WTC11 (cell line): ENCODE measurements at regions not wholly inside any gene's neighbourhood (a gene's known extent, or its start where the extent isn't known, plus 50 kb on each side); places are given as distances from the start of the nearest gene placed in this dataset.

Source experiments
- ATAC-seq: fragments of 200-7000 bp; cut with Tn5 transposase; 2 replicates; pipeline ENCODE4 v1.10.0; 2021; ENCODE audit warnings: mild to moderate bottlenecking, moderate library complexity
- CTCF ChIA-PET: fragments of 300-600 bp; sonication (Branson Sonifier 250); formaldehyde crosslinking; loops from one replicate; lab custom pipeline; 2021; ENCODE audit warnings: antibody characterized with exemption; lab: Charles Lee
- POLR2A ChIA-PET: fragments of 350-600 bp; sonication (Branson Sonifier 250); formaldehyde crosslinking; loops from one replicate; lab custom pipeline; 2021; ENCODE audit warnings: antibody characterized with exemption; lab: Charles Lee
- DNase-seq: peaks from one replicate; pipeline ENCODE4 v3.0.0; 2021; ENCODE audit warnings: low spot score
- H3K27ac Mint-ChIP-seq: 2 replicates; pipeline ENCODE4 v1.8.0; 2021; ENCODE audit warnings: mixed read lengths
- H3K27me3 Mint-ChIP-seq: 2 replicates; pipeline ENCODE4 v1.8.0; 2021; ENCODE audit warnings: low read depth, mild to moderate bottlenecking, moderate library complexity, mixed read lengths
- H3K36me3 Mint-ChIP-seq: 2 replicates; pipeline ENCODE4 v1.8.0; 2021; ENCODE audit warnings: mixed read lengths
- H3K4me1 Mint-ChIP-seq: 2 replicates; pipeline ENCODE4 v1.8.0; 2022; ENCODE audit warnings: mixed read lengths
- H3K4me3 Mint-ChIP-seq: 2 replicates; pipeline ENCODE4 v1.8.0; 2021; ENCODE audit warnings: mild to moderate bottlenecking, moderate library complexity, mixed read lengths
- H3K9me3 Mint-ChIP-seq: 2 replicates; pipeline ENCODE4 v1.8.0; 2021; ENCODE audit warnings: mixed read lengths
- ELF4 ChIP-seq: sonication (generic); formaldehyde crosslinking; IDR thresholded peaks from 2 replicates; pipeline ENCODE4 v1.8.1; 2022; ENCODE audit warnings: low read depth, mild to moderate bottlenecking, moderate library complexity, missing genetic modification reagents
- EMX1 ChIP-seq: fragments of 250-450 bp; sonication (Bioruptor Pico); IDR thresholded peaks from 2 replicates; pipeline ENCODE4 v1.8.0; 2021; ENCODE audit warnings: mild to moderate bottlenecking
- FOXP1 ChIP-seq: sonication (generic); formaldehyde crosslinking; IDR thresholded peaks from 2 replicates; pipeline ENCODE4 v1.8.0; 2022; ENCODE audit warnings: missing genetic modification reagents, mild to moderate bottlenecking, moderate library complexity, borderline replicate concordance
- HMGA2 ChIP-seq: fragments of 250-450 bp; sonication (Bioruptor Pico); IDR thresholded peaks from 2 replicates; pipeline ENCODE4 v1.4.0; 2021; ENCODE audit warnings: mild to moderate bottlenecking, moderate library complexity
- IRF2 ChIP-seq: sonication (generic); formaldehyde crosslinking; IDR thresholded peaks from 2 replicates; pipeline ENCODE4 v1.8.0; 2022; ENCODE audit warnings: low read depth, missing genetic modification reagents, borderline replicate concordance
- JUN ChIP-seq: sonication (generic); formaldehyde crosslinking; IDR thresholded peaks from 2 replicates; pipeline ENCODE4 v1.8.0; 2023; ENCODE audit warnings: mild to moderate bottlenecking, missing genetic modification reagents
- MXD4 ChIP-seq: fragments of 250-450 bp; sonication (Bioruptor Pico); IDR thresholded peaks from 2 replicates; pipeline ENCODE4 v1.8.0; 2021; ENCODE audit warnings: mild to moderate bottlenecking, moderate library complexity, borderline replicate concordance
- NR2C2 ChIP-seq: sonication (generic); formaldehyde crosslinking; IDR thresholded peaks from 2 replicates; pipeline ENCODE4 v1.8.0; 2022; ENCODE audit warnings: mild to moderate bottlenecking, missing genetic modification reagents
- SMAD4 ChIP-seq: sonication (generic); formaldehyde crosslinking; IDR thresholded peaks from 2 replicates; pipeline ENCODE4 v1.8.0; 2022; ENCODE audit warnings: mild to moderate bottlenecking, missing genetic modification reagents
- TP53 ChIP-seq: sonication (generic); formaldehyde crosslinking; IDR thresholded peaks from 2 replicates; pipeline ENCODE4 v1.8.1; 2023; ENCODE audit warnings: mild to moderate bottlenecking, missing genetic modification reagents
- ZNF121 ChIP-seq: sonication (generic); formaldehyde crosslinking; IDR thresholded peaks from 2 replicates; pipeline ENCODE4 v1.8.0; 2023; ENCODE audit warnings: missing genetic modification reagents
- ZNF317 ChIP-seq: sonication (generic); formaldehyde crosslinking; IDR thresholded peaks from 2 replicates; pipeline ENCODE4 v1.8.1; 2023; ENCODE audit warnings: low read depth, mild to moderate bottlenecking, moderate library complexity, missing genetic modification reagents, borderline replicate concordance
- TF ChIP-seq, protein P1 (sequence below): sonication (generic); formaldehyde crosslinking; IDR thresholded peaks from 2 replicates; pipeline ENCODE4 v1.8.0; 2022; ENCODE audit warnings: mild to moderate bottlenecking, missing genetic modification reagents
- TF ChIP-seq, protein P2 (sequence below): sonication (generic); formaldehyde crosslinking; IDR thresholded peaks from 2 replicates; pipeline ENCODE4 v1.8.1; 2023; ENCODE audit warnings: mild to moderate bottlenecking, missing genetic modification reagents
- TF ChIP-seq, protein P3 (sequence below): fragments of 250-450 bp; sonication (Bioruptor Pico); IDR thresholded peaks from 2 replicates; pipeline ENCODE4 v1.9.0; 2021; ENCODE audit warnings: mild to moderate bottlenecking, borderline replicate concordance
- TF ChIP-seq, protein P4 (sequence below): sonication (generic); formaldehyde crosslinking; IDR thresholded peaks from 2 replicates; pipeline ENCODE4 v1.8.1; 2023; ENCODE audit warnings: mild to moderate bottlenecking, missing genetic modification reagents, moderate library complexity
- TF ChIP-seq, protein P5 (sequence below): sonication (generic); formaldehyde crosslinking; IDR thresholded peaks from 2 replicates; pipeline ENCODE4 v1.8.1; 2022; ENCODE audit warnings: low read depth, mild to moderate bottlenecking, moderate library complexity, missing genetic modification reagents, borderline replicate concordance
- TF ChIP-seq, protein P6 (sequence below): sonication (generic); formaldehyde crosslinking; conservative IDR thresholded peaks from 2 replicates; pipeline ENCODE4 v1.8.1; 2023; ENCODE audit warnings: mild to moderate bottlenecking, low read depth, missing genetic modification reagents, moderate library complexity

DNA sequence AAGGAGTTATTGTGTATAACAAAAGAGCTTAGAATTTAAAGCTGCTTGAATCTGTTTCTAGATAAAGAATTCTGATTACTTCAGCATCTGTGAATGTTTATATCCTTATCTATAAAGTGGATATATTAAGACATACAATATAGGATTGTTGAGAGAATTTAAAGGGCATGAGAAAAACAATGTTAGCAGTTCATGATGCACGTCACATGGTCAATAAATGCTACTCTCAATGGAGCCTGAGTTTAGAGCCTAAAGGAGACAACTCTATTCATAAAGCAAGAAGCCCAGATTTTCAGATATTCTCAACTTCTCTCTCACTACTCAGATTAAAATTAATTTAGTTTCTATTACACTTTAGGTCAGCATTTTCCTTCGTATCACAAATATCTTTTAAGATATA lies 666.7 kb upstream of the CDH18 start:
- POLR2A ChIA-PET: no interaction called here
- no peaks in the 10 kb centered on the region for H3K36me3 Mint-ChIP-seq

DNA sequence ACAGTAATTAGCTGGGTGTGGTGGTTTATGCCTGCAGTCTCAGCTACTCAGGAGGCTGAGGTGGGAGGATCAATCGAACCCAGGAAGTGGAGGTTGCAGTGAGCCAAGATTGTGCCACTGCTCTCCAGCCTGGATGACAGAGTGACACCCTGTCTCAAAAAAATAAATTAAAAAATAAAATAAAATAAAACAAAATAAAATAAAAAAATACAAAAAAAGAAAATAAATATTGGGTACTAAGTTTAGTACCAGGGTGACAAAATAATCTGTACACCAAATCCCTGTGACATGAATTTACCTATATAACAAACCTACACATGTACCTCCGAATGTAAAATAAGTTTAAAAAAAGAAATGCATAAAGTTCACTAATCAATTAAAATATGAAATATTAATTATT lies 666.0 kb upstream of the CDH18 start:
- Mint-ChIP-seq H3K4me3 (no peak overlapping the region), H3K4me1 (no peaks in the 10 kb centered on the region), H3K9me3 (peaks cover 5% of the 10 kb centered on the region), H3K27ac (no peak overlapping the region), H3K27me3 (no peaks in the 10 kb centered on the region), H3K36me3 (no peaks in the 10 kb centered on the region)
- POLR2A ChIA-PET: no interaction called here
- CTCF ChIA-PET: no interaction called here
- DNase-seq (no peak), ATAC-seq (no peak)
- TF ChIP-seq TP53 (CRISPR knock-in tag) (no peak), HMGA2 (CRISPR knock-in tag) (peak; percentile 91)

More for the DNA sequence above, 666.7 kb upstream of the CDH18 start:
- ATAC-seq (no peak), DNase-seq (no peak)
- peaks cover 5% of the 10 kb centered on the region for H3K9me3 Mint-ChIP-seq
- H3K4me1 Mint-ChIP-seq: no peaks in the 10 kb centered on the region
- CTCF ChIA-PET: no interaction called here
- H3K27me3 Mint-ChIP-seq: no peaks in the 10 kb centered on the region
- H3K27ac Mint-ChIP-seq: no peak overlapping the region
- TF ChIP-seq JUN (CRISPR knock-in tag) (no peak), MXD4 (CRISPR knock-in tag) (no peak), SMAD4 (no peak), IRF2 (CRISPR knock-in tag) (no peak), ZNF317 (CRISPR knock-in tag) (no peak)
- TF ChIP-seq, protein P1, sequence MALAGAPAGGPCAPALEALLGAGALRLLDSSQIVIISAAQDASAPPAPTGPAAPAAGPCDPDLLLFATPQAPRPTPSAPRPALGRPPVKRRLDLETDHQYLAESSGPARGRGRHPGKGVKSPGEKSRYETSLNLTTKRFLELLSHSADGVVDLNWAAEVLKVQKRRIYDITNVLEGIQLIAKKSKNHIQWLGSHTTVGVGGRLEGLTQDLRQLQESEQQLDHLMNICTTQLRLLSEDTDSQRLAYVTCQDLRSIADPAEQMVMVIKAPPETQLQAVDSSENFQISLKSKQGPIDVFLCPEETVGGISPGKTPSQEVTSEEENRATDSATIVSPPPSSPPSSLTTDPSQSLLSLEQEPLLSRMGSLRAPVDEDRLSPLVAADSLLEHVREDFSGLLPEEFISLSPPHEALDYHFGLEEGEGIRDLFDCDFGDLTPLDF (CRISPR knock-in tag): no peak
- TF ChIP-seq, protein P2, sequence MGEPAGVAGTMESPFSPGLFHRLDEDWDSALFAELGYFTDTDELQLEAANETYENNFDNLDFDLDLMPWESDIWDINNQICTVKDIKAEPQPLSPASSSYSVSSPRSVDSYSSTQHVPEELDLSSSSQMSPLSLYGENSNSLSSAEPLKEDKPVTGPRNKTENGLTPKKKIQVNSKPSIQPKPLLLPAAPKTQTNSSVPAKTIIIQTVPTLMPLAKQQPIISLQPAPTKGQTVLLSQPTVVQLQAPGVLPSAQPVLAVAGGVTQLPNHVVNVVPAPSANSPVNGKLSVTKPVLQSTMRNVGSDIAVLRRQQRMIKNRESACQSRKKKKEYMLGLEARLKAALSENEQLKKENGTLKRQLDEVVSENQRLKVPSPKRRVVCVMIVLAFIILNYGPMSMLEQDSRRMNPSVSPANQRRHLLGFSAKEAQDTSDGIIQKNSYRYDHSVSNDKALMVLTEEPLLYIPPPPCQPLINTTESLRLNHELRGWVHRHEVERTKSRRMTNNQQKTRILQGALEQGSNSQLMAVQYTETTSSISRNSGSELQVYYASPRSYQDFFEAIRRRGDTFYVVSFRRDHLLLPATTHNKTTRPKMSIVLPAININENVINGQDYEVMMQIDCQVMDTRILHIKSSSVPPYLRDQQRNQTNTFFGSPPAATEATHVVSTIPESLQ (CRISPR knock-in tag): no peak
- TF ChIP-seq, protein P3, sequence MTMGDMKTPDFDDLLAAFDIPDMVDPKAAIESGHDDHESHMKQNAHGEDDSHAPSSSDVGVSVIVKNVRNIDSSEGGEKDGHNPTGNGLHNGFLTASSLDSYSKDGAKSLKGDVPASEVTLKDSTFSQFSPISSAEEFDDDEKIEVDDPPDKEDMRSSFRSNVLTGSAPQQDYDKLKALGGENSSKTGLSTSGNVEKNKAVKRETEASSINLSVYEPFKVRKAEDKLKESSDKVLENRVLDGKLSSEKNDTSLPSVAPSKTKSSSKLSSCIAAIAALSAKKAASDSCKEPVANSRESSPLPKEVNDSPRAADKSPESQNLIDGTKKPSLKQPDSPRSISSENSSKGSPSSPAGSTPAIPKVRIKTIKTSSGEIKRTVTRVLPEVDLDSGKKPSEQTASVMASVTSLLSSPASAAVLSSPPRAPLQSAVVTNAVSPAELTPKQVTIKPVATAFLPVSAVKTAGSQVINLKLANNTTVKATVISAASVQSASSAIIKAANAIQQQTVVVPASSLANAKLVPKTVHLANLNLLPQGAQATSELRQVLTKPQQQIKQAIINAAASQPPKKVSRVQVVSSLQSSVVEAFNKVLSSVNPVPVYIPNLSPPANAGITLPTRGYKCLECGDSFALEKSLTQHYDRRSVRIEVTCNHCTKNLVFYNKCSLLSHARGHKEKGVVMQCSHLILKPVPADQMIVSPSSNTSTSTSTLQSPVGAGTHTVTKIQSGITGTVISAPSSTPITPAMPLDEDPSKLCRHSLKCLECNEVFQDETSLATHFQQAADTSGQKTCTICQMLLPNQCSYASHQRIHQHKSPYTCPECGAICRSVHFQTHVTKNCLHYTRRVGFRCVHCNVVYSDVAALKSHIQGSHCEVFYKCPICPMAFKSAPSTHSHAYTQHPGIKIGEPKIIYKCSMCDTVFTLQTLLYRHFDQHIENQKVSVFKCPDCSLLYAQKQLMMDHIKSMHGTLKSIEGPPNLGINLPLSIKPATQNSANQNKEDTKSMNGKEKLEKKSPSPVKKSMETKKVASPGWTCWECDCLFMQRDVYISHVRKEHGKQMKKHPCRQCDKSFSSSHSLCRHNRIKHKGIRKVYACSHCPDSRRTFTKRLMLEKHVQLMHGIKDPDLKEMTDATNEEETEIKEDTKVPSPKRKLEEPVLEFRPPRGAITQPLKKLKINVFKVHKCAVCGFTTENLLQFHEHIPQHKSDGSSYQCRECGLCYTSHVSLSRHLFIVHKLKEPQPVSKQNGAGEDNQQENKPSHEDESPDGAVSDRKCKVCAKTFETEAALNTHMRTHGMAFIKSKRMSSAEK (CRISPR knock-in tag): no peak
- H3K4me3 Mint-ChIP-seq: no peak overlapping the region

DNA sequence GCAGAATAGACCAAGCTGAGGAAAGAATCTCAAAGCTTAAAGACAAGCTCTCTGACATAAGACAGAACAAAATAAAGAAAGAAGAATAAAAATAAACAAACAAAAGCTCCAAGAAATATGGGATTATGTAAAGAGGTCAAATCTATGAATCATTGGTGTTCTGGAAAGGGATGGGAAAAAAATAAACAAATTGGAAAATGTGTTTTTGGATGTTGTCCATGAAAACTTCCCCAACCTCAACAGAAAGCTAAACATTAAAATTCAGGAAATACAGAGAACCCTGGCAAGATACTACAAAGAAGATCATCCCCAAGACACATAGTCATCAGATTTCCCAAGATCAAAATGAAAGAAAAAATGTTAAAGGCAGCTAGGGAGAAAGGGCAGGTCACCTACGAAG lies 662.0 kb upstream of the CDH18 start:
- no peak overlapping the region for H3K27ac Mint-ChIP-seq
- POLR2A ChIA-PET: no interaction called here
- ATAC-seq: no peak
- no peaks in the 10 kb centered on the region for H3K36me3 Mint-ChIP-seq
- H3K4me1 Mint-ChIP-seq: 0 out of 2 replicates have a peak, but pooled peaks cover 7% of the 10 kb centered on the region
- no peak overlapping the region for H3K4me3 Mint-ChIP-seq
- peaks cover 5% of the 10 kb centered on the region for H3K9me3 Mint-ChIP-seq
- CTCF ChIA-PET: no interaction called here
- DNase-seq: no peak
- no peaks in the 10 kb centered on the region for H3K27me3 Mint-ChIP-seq
- TF ChIP-seq ELF4 (CRISPR knock-in tag) (no peak), FOXP1 (CRISPR knock-in tag) (no peak), ZNF121 (CRISPR knock-in tag) (no peak), EMX1 (CRISPR knock-in tag) (no peak), NR2C2 (no peak), IRF2 (CRISPR knock-in tag) (no peak)
- TF ChIP-seq, protein P4, sequence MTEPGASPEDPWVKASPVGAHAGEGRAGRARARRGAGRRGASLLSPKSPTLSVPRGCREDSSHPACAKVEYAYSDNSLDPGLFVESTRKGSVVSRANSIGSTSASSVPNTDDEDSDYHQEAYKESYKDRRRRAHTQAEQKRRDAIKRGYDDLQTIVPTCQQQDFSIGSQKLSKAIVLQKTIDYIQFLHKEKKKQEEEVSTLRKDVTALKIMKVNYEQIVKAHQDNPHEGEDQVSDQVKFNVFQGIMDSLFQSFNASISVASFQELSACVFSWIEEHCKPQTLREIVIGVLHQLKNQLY: no peak
- TF ChIP-seq, protein P5, sequence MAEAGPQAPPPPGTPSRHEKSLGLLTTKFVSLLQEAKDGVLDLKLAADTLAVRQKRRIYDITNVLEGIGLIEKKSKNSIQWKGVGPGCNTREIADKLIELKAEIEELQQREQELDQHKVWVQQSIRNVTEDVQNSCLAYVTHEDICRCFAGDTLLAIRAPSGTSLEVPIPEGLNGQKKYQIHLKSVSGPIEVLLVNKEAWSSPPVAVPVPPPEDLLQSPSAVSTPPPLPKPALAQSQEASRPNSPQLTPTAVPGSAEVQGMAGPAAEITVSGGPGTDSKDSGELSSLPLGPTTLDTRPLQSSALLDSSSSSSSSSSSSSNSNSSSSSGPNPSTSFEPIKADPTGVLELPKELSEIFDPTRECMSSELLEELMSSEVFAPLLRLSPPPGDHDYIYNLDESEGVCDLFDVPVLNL (CRISPR knock-in tag): no peak
- TF ChIP-seq, protein P2 (CRISPR knock-in tag): no peak
- TF ChIP-seq, protein P6, sequence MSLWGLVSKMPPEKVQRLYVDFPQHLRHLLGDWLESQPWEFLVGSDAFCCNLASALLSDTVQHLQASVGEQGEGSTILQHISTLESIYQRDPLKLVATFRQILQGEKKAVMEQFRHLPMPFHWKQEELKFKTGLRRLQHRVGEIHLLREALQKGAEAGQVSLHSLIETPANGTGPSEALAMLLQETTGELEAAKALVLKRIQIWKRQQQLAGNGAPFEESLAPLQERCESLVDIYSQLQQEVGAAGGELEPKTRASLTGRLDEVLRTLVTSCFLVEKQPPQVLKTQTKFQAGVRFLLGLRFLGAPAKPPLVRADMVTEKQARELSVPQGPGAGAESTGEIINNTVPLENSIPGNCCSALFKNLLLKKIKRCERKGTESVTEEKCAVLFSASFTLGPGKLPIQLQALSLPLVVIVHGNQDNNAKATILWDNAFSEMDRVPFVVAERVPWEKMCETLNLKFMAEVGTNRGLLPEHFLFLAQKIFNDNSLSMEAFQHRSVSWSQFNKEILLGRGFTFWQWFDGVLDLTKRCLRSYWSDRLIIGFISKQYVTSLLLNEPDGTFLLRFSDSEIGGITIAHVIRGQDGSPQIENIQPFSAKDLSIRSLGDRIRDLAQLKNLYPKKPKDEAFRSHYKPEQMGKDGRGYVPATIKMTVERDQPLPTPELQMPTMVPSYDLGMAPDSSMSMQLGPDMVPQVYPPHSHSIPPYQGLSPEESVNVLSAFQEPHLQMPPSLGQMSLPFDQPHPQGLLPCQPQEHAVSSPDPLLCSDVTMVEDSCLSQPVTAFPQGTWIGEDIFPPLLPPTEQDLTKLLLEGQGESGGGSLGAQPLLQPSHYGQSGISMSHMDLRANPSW (CRISPR knock-in tag): no peak
